Panc1 (cell line): ENCODE measurements at regions not wholly inside any gene's neighbourhood (a gene's known extent, or its start where the extent isn't known, plus 50 kb on each side); places are given as distances from the start of the nearest gene placed in this dataset.

Experiments
- ATAC-seq: fragments of 200-7000 bp; cut with Tn5 transposase; 2 replicates; pipeline ENCODE4 v1.9.1; 2020; ENCODE audit warnings: mild to moderate bottlenecking, moderate library complexity
- BruUV-seq: library from RNA; stranded (reverse); fragments of 400-500 nt; replicated peaks from 2 replicates; lab custom pipeline; 2021; lab: Mats Ljungman, UMichigan
- CTCF ChIA-PET: fragments of 300-600 bp; sonication (Branson Sonifier 250); formaldehyde crosslinking; loops from one replicate; lab custom pipeline; 2022; ENCODE audit warnings: antibody characterized with exemption; lab: Charles Lee
- POLR2A ChIA-PET: fragments of 300-600 bp; sonication (Branson Sonifier 250); formaldehyde crosslinking; loops from one replicate; lab custom pipeline; 2022; ENCODE audit warnings: antibody characterized with exemption; lab: Charles Lee
- DNase-seq: peaks from one replicate; pipeline ENCODE4 v3.0.0-alpha.2; 2010; ENCODE audit warnings: low read depth, low spot score
- H3K27ac ChIP-seq: 2 replicates; pipeline ENCODE4 v1.5.1; 2011; ENCODE audit warnings: mild to moderate bottlenecking, low read length, inconsistent platforms
- H3K27me3 ChIP-seq: fragments of 200-500 bp; sonication (Bioruptor generic); 2 replicates; pipeline ENCODE4 v1.6.0; 2014; ENCODE audit warnings: low read length, inconsistent platforms; ENCODE audit not compliant: control insufficient read depth, insufficient read depth
- H3K36me3 ChIP-seq: fragments of 200-500 bp; sonication (Bioruptor generic); 2 replicates; pipeline ENCODE4 v1.5.1; 2014; ENCODE audit warnings: inconsistent platforms, mild to moderate bottlenecking, low read length, moderate library complexity; ENCODE audit not compliant: control insufficient read depth, insufficient read depth
- H3K4me1 ChIP-seq: 2 replicates; pipeline ENCODE4 v1.5.1; 2011; ENCODE audit warnings: inconsistent platforms, mild to moderate bottlenecking, low read length, moderate library complexity; ENCODE audit not compliant: control insufficient read depth, insufficient read depth
- H3K4me3 ChIP-seq, 2 experiments: 2 replicates each; pipeline ENCODE4 v1.5.1; 2011 to 2012; ENCODE audit warnings: low read depth in 2 of 2, low read length in 2 of 2, mild to moderate bottlenecking in 2 of 2, inconsistent platforms in 1 of 2, moderate library complexity in 1 of 2
- H3K9me3 ChIP-seq: fragments of 200-500 bp; sonication (Bioruptor generic); 2 replicates; pipeline ENCODE4 v1.5.1; 2014; ENCODE audit warnings: low read depth, mild to moderate bottlenecking, inconsistent platforms, low read length, moderate library complexity; ENCODE audit not compliant: control insufficient read depth, insufficient read depth
- CTCF ChIP-seq: fragments of 450-650 bp; IDR thresholded peaks from 2 replicates; pipeline ENCODE4 v1.5.1; 2017; ENCODE audit warnings: mild to moderate bottlenecking
- POLR2AphosphoS5 ChIP-seq: IDR thresholded peaks from 2 replicates; pipeline ENCODE4 v1.6.1; 2012; ENCODE audit warnings: mild to moderate bottlenecking, low read depth, low read length, moderate library complexity
- REST ChIP-seq, 2 experiments: IDR thresholded peaks; 2 replicates each; pipeline ENCODE4 v1.6.1; 2011 to 2012; ENCODE audit warnings: low read depth in 2 of 2, control low read depth in 1 of 2, low read length in 1 of 2, mild to moderate bottlenecking in 1 of 2, moderate library complexity in 1 of 2; ENCODE audit not compliant: insufficient read depth in 1 of 2
- SIN3A ChIP-seq: IDR thresholded peaks from 2 replicates; pipeline ENCODE4 v1.6.1; 2012; ENCODE audit warnings: low read depth, mild to moderate bottlenecking, low read length, moderate library complexity, borderline replicate concordance; ENCODE audit not compliant: insufficient read depth
- TCF7L2 ChIP-seq: IDR thresholded peaks from 2 replicates; pipeline ENCODE4 v1.6.1; 2011; ENCODE audit warnings: mild to moderate bottlenecking, low read depth, low read length, inconsistent platforms
- in situ Hi-C: cut with HindIII; loops from 2 replicates; pipeline ENCODE4 v1.10.0; 2016; ENCODE audit warnings: low sequenced_read_pairs, low pct_unique_long_range_greater_than_20kb
- intact Hi-C: fragments of 100-400 bp; cut with micrococcal nuclease; formaldehyde crosslinking; loops from one replicate; pipeline ENCODE4 v1.10.0; 2022; ENCODE audit not compliant: unreplicated experiment

GRCh38 chr7:149673006-149673405 lies 100.4 kb downstream of the ZNF467 start:
- no peak overlapping the region for H3K4me3 ChIP-seq
- BruUV-seq: no TSS peak
- H3K27me3 ChIP-seq: 0 out of 2 replicates have a peak, but pooled peaks cover 4% of the 10 kb centered on the region
- H3K9me3 ChIP-seq: peaks cover 2% of the 10 kb centered on the region; the same call in 1 of the 2 replicates
- ChIA-PET POLR2A (no interaction called here), CTCF (no interaction called here)
- no peak overlapping the region for H3K27ac ChIP-seq
- H3K4me1 ChIP-seq: no peaks in the 10 kb centered on the region; the same call in 1 of the 2 replicates
- intact Hi-C loops (no loop called here), in situ Hi-C loops (no loop called here)
- TF ChIP-seq REST (IDR thresholded peaks at IDR 0.05; ENCODE audit: insufficient read depth in 1 of 2, low read depth in 2 of 2, low read length in 1 of 2) (no peak), POLR2AphosphoS5 (no peak), TCF7L2 (no peak), CTCF (no peak), SIN3A (no peak)
- DNase-seq (no peak), ATAC-seq (no peak)
- H3K36me3 ChIP-seq: no peaks in the 10 kb centered on the region

GRCh38 chr7:149670288-149670687 lies 103.1 kb downstream of the ZNF467 start:
- in situ Hi-C loops: no loop called here
- Histone ChIP-seq H3K9me3 (no peaks in the 10 kb centered on the region), H3K27me3 (0 out of 2 replicates have a peak, but pooled peaks cover 4% of the 10 kb centered on the region), H3K4me1 (no peaks in the 10 kb centered on the region; the same call in 1 of the 2 replicates), H3K4me3 (no peak overlapping the region), H3K36me3 (no peaks in the 10 kb centered on the region), H3K27ac (no peak overlapping the region)
- DNase-seq (no peak), ATAC-seq (no peak)
- BruUV-seq: no TSS peak
- POLR2A ChIA-PET: no interaction called here
- CTCF ChIA-PET: interaction anchor here (0.6 to 1.6 kb wide), 2 partner anchors 15 to 72 kb away, joined by 3 to 7 read pairs; no protein-coding TSS in a partner anchor
- no peak for TF ChIP-seq POLR2AphosphoS5
- TF ChIP-seq CTCF: no peak
- TF ChIP-seq REST (IDR thresholded peaks at IDR 0.05; ENCODE audit: insufficient read depth in 1 of 2, low read depth in 2 of 2, low read length in 1 of 2): no peak
- no peak for TF ChIP-seq SIN3A
- TF ChIP-seq TCF7L2: no peak
- intact Hi-C loops: no loop called here
